Limb (tissue), 2 donors: ENCODE measurements at regions not wholly inside any gene's neighbourhood (a gene's known extent, or its start where the extent isn't known, plus 50 kb on each side); places are given as distances from the start of the nearest gene placed in this dataset.
"Not testable (repeated sequence)": the region's sequence is repeated elsewhere in the genome, so short reads cannot be mapped to it uniquely, and the experiment has no call there.

ENCODE experiments used
- DNase-seq, 2 donors: peaks; one replicate each; pipeline ENCODE4 v3.0.0-alpha.2; 2016; ENCODE audit errors: extremely low spot score in 2 of 2

DNA sequence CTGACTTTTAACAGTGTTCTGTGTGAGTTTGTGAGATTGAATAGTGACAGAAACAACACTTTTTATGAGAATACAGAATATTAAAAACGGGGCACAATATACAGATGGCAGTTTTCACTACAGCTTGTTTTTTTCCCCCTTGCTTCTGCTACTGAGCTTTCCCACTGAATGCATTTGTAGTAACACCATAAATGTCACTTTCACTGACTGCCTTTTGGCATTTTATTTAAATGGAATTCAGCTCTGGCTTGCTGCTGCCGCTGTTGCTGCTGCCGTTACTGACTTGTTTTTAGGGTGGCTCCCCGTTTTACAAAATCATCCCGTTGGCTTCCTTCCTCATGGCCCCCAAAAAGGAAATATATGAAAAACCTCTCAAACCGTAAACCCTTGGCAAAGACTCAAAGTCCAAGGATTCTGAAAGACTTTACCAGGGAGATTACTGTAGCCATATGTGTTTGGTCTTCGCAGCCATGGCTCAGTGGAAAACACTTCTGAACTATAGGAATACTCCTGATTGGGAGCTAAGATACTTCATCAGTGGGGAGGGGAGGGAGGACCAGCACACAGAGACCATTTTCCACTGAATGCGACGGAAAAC lies 151.0 kb downstream of the NUF2 start:
- no peak for DNase-seq

DNA sequence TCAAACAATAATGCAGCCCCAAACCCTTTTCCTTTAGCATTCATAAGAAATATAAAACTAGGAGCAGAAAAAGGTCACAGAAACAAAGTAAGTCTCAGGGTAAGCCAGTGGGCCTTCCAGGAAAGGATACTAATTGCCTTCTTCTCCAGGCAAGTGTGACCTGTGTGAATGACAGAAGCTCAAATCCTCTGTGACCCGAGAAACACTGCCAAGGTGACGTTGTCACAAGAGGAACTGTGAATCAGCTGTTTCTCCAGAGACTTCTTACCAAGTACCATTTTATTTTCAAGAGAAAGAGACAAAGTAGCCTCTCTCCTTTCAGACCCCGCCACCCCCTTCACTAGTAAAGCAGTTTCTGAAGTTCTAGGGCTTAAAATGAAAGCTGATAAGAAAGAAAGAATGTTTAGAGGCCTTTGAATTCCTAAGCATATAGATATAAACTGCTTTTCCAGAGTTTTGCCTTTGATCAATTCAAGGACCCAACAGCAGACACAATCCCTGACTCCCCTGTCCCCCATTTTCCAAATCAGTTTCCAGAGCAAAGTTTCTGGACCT lies 155.6 kb downstream of the NUF2 start:
- no peak for DNase-seq

DNA sequence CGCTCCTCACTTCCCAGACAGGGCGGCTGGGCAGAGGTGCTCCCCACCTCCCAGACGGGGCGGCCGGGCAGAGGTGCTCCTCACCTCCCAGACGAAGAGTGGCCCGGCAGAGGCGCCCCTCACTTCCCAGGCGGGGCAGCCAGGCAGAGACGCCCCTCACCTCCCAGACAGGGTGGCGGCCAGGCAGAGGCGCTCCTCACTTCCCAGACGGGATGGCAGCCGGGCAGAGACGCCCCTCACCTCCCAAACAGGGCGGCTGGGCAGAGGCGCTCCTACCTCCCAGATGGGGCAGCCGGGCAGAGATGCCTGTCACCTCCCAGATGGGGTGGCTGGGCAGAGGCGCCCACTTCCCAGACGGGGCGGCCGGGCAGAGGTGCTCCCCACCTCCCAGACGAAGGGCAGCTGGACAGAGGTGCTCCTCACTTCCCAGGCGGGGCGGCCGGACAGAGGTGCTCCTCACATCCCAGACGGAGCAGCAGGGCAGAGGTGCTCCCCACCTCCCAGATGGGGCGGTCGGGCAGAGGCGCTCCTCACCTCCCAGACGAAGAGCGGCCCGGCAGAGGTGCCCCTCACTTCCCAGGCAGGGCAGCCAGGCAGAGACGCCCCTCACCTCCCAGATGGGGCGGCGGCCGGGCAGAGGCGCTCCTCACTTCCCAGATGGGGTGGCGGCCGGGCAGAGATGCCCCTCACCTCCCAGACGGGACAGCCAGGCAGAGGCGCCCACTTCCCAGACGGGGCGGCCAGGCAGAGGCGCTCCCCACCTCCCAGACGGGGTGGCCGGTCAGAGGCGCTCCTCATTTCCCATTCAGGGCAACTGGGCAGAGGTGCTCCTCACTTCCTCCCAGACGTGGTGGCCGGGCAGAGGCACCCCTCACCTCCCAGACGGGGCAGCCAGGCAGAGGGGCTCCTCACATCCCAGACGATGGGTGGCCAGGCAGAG lies 176.9 kb downstream of the NUF2 start:
- not testable (repeated sequence) for DNase-seq

DNA sequence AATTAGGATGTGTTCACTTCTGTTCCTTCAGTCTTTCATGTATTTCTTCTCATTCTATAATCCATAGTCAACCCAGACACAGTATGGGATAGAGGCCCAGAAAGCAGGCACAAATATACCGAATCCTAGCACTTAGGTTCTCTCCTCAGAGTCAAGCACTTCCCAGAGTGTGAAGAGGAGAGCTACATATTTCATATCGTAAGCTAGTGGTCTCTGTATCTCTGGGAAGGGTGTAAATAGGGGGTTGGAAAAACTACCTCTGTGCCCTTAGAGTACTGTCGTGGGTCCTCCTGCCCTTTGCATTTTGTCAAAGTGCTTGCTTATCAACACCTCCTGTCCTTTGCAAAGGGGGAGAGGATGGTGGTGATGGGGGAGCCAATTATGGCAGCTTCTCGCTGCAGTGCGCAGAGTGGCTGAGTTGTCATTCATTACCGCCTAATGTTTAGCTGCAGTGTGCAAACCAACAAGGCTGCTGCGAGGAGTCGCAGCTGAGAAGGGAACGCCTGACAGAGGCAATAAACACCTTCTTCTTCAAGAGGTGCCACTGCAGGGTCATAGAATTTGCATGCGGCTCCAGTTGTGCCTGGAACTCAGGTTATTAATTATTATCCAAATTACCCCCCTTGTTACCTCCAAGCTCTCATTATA lies 182.7 kb downstream of the NUF2 start:
- DNase-seq, result no peak

DNA sequence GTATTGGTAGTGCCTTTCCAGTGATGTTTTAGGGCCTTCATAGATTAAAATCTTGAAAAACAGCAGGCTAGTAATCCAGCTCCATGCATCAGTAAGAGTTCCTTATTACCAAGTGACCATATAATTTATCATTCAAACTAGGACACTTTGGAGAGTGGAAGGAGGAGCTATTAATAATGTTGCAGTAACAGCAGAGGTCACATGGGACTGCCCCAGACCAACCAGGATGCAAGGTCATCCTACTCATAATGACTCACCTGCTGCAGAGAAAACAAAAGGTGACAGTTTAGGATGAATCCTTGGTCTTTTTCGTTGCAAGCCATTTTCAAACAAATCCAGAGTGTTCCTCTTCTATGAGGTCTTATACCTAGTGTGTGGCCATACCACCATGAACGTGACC lies 187.4 kb downstream of the NUF2 start:
- DNase-seq, result no peak

DNA sequence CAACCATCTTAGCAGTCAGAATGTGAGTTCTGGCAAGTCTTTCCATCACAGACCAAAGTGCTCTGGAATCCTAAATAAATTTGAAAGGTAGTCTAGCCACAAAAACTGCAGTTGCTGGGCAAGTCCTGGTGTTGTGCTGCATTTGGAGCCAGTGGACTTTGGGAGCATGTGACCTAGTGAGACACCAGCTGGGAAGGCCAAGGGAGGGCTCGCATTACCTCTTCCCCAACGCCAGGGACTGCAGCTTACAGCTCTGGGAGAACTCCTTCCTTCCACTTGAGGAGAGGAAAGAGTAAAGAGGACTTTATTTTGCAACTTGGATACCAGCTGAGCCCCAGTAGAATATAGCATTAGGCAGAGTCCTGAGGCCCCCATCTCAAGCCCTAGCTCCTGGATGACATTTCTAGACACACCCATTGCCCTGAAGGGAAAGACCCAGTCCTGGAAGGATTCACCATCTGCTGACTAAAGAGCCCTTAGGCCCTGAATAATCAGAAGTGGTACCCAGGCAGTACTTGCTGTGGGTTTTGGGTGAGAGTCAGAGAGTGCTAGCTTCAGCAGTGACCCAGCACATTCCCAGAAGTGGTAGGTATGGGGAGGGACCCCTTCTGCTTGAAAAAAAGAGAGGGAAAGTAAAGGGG lies 190.7 kb downstream of the NUF2 start:
- no peak for DNase-seq

DNA sequence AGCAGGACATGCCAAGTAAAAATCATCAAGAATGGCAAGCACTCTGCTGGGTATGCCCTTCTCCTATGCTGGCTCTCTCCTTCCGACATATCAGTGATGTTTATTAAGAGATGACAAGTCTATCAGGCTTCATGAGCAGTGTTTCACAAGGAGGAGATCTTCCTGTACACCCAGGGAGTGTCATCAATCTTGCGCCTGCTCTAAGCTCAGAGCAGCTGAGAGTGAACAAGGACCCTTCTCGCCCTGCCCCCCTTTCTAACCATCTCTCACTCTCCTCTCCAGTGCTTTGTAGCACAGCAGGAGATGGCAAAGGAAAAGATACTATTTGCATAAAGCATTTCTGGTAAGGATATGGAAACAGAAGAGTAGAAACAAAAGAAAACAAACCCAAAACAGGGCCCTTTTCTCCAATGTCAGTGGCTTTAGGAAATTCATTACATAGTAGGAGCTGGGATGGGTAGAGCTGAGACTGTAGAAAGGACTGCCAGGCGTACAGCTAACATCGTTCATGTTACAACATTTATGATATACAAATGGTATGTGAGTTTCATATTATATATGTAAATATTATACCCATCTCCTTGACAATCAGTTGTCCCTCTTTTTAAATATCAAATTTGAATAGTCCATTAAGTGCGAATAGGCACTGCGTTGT lies 201.7 kb downstream of the NUF2 start:
- no peak for DNase-seq

DNA sequence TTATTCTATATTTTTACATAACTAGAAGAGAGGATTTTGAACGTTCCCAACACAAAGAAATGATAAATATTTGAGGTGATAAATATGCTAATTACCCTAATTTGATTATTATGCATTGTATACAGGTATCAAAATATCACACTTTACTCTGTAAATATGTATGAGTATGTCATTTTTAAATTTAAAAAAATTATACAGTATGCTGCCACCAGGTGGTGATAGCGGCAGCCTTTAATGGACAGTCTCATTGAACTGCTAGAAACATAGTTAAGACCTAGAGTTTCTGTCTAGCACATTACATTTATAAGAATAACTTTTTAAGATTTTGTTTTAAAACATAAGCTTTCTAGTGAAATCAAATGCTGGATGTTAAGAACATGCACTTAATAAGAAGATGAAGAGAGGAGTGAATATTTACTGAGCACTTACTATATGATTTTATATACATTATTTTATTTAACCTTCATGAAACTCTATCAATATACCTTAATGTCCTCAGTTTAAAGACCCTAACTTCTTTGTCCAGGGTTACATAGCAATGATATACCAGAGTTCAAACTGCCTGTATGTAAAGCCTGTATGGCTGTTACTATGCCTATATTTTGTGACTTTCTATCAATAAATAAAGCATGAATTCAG lies 207.1 kb downstream of the NUF2 start:
- peak in 1 of 2 donors; percentile 13 for DNase-seq

DNA sequence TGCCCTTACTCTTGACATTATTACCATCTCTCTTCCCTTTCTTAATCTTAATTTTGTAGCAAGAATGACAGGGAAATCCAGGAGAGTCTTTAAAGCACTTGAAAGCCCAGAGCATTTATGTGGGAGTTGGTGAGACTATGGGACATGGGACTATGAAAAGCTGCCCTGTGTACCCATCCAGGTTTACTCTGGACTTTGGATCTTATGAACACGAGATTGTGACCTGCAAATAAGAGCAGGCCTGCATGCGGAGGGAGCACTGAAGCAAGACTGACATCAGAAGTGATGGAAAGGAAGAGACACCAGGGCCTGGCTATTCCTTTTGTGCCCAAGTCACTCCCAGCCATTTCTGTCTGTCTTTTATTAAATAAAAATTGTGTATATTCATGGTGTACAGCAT lies 209.6 kb downstream of the NUF2 start:
- no peak for DNase-seq

DNA sequence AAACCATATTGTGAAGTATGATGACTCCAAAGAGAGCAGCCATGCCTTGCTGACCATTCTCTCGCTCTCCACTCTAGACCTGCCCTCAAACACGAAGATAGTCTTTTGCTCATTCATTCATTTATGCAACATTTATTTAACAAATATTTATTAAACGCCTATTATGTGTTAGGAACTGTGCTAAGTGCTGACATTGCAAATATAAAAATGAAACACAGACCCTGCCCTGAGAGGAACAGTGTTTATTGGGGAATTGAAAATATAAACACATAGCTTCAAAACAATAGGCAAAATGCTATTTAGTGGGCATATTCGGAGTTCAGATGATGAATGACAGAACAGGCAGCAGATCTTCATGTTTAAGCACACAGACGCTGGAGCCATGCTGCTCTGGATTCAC lies 213.6 kb downstream of the NUF2 start:
- no peak for DNase-seq

DNA sequence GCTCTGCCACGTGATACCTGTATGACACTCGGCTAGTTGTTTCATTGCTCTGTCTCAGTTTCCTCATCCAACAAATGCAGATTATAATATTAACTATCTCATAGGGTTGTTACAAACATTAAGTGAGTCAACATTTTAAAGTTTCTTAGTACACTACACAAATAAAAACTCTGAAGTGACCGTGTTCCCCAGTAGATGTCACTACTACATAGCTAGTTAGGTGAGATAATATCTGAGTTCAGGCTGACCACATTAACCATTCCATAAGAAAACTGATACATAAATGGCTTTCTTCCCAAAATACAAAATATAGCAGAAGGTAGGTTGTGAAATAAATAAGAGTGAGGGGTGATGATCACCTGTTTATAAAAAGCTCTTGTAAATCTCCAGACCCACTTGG lies 214.1 kb downstream of the NUF2 start:
- peak in 1 of 2 donors; percentile 48 for DNase-seq

DNA sequence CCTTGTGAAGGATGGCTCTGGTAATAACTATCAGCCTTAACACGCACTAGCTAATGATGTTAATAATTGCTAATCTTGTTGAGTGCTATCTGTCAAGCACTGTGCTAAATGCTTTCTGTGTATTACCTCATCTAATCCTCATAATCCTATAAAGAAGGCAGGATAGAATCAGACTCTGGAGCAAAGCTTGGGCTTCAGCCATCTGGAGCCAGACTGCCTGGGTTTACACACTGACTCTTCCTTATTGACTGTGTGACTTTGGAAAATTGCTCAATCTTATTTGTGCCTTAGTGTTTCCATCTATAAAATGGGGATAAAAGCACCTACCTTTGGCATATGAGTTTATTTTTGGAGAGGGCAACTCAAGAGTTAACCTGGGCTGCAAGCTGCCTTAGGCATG lies 216.1 kb downstream of the NUF2 start:
- DNase-seq, result no peak

DNA sequence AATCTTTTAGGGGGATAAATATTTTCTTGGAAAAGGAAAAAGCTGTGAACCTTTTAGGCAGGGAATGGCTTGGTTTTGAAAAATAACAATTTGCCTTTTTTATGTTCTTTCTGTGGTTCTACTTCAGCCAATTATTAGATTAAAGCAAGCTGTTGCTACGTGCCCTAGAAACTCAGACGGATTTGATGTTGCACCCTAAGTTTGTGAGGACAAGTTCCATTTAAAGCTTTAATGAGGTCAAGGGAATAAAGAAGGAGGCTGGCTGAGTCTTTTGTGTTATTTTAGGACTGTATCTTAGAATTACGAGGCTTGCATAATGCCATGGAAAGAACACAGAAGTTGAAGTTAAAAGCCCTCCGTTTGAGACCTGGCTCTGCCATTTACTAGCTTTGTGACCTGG lies 216.9 kb downstream of the NUF2 start:
- DNase-seq, result no peak

DNA sequence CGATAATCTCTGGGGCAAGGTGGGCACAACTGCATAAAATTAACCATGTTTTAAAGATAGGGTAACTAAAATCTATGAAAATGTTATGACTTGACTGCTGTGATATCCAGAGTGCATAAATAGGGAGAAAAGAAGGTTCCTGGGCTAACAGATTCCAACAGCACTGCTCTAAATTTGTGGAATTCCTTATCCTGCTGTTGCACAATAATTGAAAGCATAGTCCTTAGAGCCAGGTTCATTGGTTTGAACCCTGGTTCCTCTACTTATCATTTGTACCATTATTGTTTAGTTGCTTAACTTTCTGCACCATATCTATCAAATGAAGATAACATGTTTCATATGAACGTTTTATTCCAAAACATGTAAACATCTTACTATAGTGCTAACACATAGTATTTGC lies 219.0 kb downstream of the NUF2 start:
- DNase-seq, result no peak

DNA sequence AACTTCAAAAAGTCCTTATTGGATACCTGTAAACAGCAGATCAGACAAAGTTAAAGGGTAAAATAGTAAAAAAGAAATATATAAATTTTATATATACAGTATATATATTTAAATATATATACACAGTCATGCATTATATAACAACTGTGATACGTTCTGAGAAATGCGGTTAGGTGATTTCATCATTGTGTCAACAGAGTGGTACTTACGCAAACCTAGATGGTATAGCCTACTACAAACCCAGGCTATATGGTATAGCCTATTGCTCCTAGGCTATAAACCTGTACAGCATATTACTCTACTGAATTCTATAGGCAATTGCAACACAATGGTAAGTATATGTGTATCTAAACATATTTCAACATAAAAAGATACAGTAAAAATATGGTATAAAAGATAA lies 222.7 kb downstream of the NUF2 start:
- no peak for DNase-seq

DNA sequence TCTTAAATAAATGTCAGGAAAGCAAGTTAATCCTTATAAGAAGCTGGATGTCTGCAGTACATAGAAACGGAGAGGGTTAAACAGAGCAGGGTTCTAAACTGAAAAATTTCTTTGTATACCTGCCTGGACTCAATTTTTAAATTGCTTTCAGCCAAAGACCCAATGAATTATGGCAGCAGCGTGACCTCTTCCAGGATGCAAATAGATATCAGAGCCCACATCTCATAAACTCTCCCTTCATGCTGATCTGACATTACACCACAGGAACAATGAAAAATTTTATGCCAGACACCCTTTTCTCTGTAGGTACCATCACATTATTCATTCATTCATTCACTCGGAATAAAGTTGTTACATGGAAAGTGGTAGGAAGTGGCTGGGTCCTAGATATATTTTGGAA lies 236.4 kb downstream of the NUF2 start:
- DNase-seq, result no peak

DNA sequence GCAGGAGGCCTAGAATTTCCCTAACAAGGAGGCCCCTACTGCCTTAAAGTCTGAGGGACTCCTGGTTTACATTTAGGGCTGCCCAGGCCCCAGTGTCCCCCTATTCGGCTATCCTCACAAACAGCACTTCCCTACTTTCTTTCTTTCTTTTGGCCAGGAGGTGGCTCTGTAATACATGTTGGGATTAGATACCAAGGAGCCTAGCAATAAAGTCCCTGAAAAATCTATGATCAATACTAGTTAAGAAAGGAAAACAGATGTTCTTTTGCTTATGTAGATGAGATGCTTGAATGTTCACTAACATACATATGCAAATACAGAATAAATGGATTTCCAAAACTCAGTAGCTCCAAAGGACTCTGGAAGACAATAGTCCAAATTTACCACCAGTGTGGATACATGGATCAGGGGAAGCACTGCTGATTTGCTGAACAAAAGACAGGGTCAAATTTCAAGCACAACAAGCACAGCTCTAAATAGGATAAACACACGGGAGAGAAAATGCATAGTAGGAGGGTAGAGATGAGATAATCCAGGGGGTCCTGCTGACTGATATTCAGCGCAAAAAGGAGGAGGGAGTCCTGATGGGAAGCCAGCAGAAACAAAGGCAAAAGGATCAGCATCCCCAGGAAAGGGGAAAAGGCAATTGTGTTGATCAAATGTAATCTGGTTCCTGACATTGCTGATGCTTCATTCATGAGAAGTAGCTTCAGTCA lies 240.0 kb downstream of the NUF2 start:
- no peak for DNase-seq

DNA sequence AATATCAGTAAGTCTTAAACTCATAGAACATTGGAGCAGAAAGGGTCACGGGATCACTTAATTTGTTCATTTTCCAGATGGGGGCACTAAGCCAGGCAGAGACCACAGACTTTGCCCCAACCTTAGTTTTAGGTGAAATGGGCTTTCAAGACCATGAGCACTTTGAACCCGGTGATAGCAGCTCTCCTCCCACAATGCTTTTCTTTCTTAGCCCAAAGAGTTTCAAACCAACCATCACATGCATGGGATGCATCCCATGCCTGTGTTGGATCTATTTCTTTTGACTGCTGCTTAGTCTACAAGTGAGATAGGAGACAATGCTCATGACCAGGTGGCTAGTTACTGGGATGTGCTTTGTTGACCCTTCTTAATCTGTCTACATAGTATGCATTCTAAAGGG lies 240.6 kb downstream of the NUF2 start:
- no peak for DNase-seq

DNA sequence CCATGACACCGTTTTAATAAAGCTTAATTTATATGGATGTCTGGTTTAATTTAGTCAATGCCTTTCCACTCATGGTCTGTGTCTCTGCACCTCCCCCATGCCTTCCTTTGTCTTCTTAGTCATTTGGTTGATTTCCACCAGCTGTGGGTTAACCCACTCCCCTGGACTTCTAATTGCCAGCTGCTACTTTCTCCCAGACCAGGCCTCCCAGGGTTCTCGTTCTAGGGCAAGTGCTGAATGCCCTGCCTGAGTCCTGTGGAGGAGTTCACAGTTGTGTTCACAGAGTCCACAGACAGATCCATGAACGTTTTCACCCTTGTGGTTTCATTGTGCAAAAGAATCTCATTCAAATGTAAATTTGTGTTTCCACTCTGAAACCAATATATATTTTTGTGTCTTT lies 243.4 kb downstream of the NUF2 start:
- no peak for DNase-seq

DNA sequence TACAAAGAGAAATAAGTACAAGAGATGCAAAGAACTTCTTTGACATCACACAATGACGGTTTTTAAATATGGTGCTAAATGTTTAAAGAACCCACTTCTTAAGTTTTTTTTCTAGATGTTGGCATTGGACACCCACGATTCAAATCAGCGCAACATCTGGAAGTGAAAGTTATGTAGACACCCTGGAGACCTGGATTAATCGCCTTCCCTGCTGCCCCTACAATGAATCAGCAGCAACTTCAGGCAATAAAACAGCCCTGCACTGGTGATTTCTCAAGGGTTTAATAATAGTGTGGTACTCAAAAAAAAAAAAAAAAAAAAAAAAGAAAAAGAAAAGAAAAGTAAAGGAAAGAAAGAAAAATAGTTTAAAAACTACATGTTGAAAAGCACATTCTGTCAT lies 248.3 kb downstream of the NUF2 start:
- no peak for DNase-seq
